GM21529 (cell line): ENCODE measurements at regions not wholly inside any gene's neighbourhood (a gene's known extent, or its start where the extent isn't known, plus 50 kb on each side); places are given as distances from the start of the nearest gene placed in this dataset.

Experiments
- ATAC-seq: cut with Tn5 transposase; IDR thresholded peaks from one replicate; pipeline ENCODE4 v1.9.1; 2021; ENCODE audit not compliant: unreplicated experiment

DNA sequence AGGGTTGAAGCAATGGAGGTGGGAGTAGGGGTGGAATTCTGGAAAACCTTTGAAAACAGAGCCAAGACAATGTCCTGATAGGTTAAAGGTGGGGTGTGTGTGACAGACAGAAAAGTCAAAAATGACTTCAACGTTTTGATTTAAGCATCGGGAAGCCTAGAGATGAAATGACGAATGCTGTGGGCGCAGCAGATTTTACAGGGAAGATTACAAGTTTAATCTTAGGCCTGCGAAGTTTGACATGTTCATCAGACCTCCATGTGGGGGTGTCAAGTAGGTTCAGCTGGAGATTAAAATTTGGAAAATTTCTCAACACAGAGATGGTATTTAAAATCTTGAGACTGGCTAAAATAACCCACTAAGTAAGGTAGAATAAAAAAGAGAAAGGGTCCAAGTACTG is 453.3 kb downstream of the TXNL1 start:
- no peak for ATAC-seq

GRCh38 chr18:56176751-56177150 is 461.6 kb downstream of the TXNL1 start:
- ATAC-seq = no peak

DNA sequence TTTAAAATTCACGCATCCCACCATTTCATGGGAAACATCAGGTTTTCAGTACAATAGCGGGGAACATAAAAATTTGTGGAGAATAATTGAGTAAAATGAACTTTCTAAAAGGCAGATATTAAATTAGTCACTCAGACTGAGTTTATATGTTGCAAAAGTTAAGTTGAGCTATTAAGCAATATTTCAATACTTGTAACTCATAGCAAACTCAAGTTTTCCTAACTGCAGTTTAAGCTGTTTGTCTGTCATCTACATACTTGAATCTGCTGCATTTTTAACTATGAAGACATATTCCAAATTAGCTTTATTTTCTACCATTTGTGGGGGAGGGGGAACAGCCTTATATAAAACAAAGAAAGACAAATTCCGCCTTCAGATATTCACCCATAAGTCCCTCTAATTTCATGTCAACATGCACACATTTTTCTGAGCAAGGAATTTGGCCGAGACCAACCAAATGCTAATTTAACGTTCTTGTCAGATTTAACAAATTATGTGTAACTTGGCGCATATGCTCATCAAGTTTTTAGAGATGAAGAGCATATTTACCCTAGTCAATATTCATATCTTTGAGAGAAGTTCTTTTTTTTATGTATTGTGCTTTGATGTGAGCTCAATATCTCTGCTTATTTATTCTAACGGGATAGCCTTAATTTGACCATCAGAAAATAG is 462.9 kb downstream of the TXNL1 start:
- ATAC-seq = no peak

GRCh38 chr18:56173542-56174220 is 464.7 kb downstream of the TXNL1 start:
- ATAC-seq = no peak

GRCh38 chr18:56172527-56172926 is 465.9 kb downstream of the TXNL1 start:
- no peak for ATAC-seq

GRCh38 chr18:56171848-56172247 is 466.5 kb downstream of the TXNL1 start:
- ATAC-seq = no peak

- no peak for ATAC-seq
Observed at GRCh38 chr18:56168049-56168781, 470.2 kb downstream of the TXNL1 start.

- no peak for ATAC-seq
Observed at GRCh38 chr18:56167366-56167765, 471.0 kb downstream of the TXNL1 start.

DNA sequence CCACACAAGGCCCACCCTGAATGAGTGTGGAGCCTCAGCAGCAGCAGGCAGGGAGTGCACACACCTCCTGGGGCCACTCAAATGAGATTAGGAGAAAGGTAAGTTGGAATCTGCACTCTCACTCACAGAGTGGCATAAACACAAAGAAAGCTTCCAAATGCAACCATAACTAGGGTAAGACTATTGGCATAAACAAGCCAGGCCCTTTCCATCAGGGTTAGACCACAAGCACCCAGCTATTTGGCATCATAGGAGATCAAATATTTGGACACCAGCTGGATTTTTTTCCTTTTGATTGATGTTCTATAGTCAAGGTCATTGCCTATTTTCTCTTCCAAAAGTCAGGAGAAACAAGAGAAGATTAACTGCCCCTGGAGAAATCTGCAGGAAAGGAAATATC is 471.5 kb downstream of the TXNL1 start:
- ATAC-seq = no peak

DNA sequence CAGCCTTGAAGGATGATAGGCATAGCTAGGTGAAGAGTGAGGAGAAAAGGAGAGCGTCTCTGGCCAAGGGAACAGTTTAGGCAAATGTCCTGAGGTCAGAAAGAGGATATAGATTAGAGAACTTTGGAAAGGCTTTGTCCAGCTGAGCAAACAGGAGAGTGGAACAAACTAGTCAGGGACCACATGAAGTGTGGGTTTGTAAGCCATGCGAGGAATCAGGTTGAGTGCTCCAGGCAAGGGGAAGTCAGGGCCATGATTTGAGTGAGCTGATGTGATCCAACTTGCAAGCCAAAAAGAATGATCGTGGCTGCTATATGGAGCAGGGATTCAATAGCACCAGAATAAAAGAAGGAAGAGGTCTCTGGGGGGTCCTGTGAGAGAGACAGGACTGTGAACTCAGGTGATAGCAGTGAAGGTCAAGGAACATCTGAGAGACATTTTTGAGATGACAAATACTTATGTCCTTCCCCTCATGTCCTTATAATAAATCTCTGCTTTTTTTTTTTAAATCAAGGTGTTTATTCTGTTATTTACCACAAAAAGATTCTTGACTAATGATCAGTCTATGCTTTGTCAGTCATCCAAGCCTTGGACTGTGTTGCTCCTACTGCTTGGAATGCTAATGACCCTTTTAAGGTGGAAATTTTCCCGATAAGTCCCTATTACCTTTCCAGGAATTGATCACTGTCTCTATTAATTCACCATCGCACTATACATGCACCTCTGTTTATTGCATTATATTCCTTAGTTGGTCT is 472.6 kb downstream of the TXNL1 start:
- ATAC-seq = no peak

GRCh38 chr18:56162311-56163265 is 475.8 kb downstream of the TXNL1 start:
- ATAC-seq = no peak

- no peak for ATAC-seq
Observed at GRCh38 chr18:56161566-56162260, 476.7 kb downstream of the TXNL1 start.

GRCh38 chr18:56158676-56159075 is 479.7 kb downstream of the TXNL1 start:
- ATAC-seq = no peak

- ATAC-seq = no peak
Observed at GRCh38 chr18:56157541-56157940, 480.9 kb downstream of the TXNL1 start.

DNA sequence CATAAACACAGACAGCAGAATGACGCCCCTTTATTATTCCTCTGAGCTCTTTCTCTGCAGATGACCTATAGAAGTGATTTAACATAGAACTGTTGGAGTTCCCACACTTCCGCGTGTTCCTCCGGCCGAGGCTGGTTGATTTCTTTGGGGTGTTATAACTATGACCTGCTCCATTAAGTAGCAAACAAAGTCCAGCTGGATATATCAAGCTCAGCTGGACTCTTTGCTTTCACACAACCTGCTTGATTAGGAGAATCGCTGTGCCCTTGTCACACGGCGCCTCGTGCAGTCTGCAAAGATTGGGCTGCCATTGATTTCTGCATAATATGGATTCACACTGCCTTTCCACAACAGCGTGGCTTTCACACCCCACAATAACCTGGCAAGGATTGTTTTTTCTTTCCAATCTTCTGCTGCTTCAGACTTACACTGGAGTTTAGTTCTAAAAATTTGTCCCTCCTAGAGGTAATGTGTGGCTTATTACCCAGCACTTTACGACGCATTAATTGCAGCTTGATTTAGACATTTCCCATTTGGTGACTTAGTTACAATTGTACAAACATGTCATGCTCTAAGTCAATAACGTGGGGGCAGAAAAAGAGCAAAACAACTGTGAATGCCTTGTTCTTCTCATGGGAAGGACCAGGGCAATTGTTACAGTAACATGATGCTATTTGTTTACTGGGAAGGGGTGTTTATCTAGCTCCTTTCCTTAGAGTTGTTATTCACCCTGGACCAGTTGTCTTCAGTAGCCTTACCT is 485.7 kb downstream of the TXNL1 start:
- no peak for ATAC-seq

GRCh38 chr18:56148373-56148772 is 490.0 kb downstream of the TXNL1 start:
- no peak for ATAC-seq

DNA sequence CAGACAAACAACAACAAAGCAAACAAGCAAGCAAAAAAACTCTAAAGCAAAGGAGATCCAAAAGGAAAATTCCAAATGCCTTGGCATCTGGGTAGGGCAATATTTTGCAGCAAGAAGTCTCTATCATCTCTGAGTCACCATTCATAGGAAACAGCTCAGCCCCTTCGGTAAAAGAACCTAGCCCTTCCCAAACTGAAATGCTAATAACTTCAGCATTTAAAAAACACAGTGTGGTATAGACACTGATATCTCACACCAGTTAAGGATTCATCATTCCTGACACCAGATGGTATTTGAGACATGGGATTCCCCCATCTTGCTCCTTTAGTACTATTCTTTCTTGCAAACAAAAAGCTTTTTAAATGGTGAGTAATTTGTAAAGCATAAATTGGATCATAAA is 491.8 kb downstream of the TXNL1 start:
- ATAC-seq = no peak

GRCh38 chr18:56142001-56142400 is 496.4 kb downstream of the TXNL1 start:
- ATAC-seq = no peak

- ATAC-seq = no peak
Observed at GRCh38 chr18:56139792-56140254, 498.6 kb downstream of the TXNL1 start.
